ENCODE measurements at regions not wholly inside any gene's neighbourhood (a gene's known extent, or its start where the extent isn't known, plus 50 kb on each side); places are given as distances from the start of the nearest gene placed in this dataset.

GRCh38 chr9:27683181-27683580 lies 109.9 kb upstream of the C9orf72 start:
- in situ Hi-C loops (cut with HindIII; ENCODE audit: extremely low pct_ligation_motif_present, low pct_unique_long_range_greater_than_20kb) = no loop called here
- CTCF ChIA-PET (ENCODE audit: low intra/inter-chr PET ratio, low total read pairs) = no interaction called here
- Histone ChIP-seq H3K9ac (ENCODE audit: insufficient read depth, low read depth, low read length) (no peak overlapping the region), H3K27me3 (ENCODE audit: control insufficient read depth in 1 of 2, insufficient read depth in 2 of 2, low read length in 2 of 2) (no peaks in the 10 kb centered on the region), H3K9me3 (ENCODE audit: low read length) (no peaks in the 10 kb centered on the region), H2AFZ (ENCODE audit: low read length) (no peak overlapping the region), H3K4me3 (replicated peaks in 1 of 3; ENCODE audit: insufficient read depth in 1 of 3, low read depth in 2 of 3, low read length in 3 of 3) (no peak overlapping the region), H3K4me2 (ENCODE audit: low read depth, low read length) (no peak overlapping the region), H3K27ac (ENCODE audit: extremely low read length, insufficient read depth, low read length) (no peak overlapping the region), H4K20me1 (ENCODE audit: insufficient read depth, low read length) (no peaks in the 10 kb centered on the region), H3K4me1 (ENCODE audit: insufficient read depth, low read length) (peaks cover 10% of the 10 kb centered on the region), H3K79me2 (ENCODE audit: insufficient read depth, low read length) (no peaks in the 10 kb centered on the region), H3K36me3 (replicated peaks in 1 of 2; ENCODE audit: control insufficient read depth in 1 of 2, insufficient read depth in 2 of 2, low read length in 2 of 2) (no peaks in the 10 kb centered on the region)
- FAIRE-seq (no peak), DNase-seq (ENCODE audit: low spot score) (no peak), ATAC-seq (no peak)
- WGBS (ENCODE audit: low lambda C conversion rate) = 30% methylated on average over 7 of the region's 7 CpGs
- intact Hi-C loops (cut with micrococcal nuclease; ENCODE audit: unreplicated experiment) = no loop called here
- no TSS peak for BruUV-seq (replicated peaks)
- POLR2A ChIA-PET = no interaction called here
- TF ChIP-seq ZBTB40 (IDR thresholded peaks at IDR 0.05) = no peak
- TF ChIP-seq ZBTB40 (CRISPR knock-in tag; IDR thresholded peaks at IDR 0.05) = no peak
- no peak for TF ChIP-seq ZNF512B (CRISPR knock-in tag; IDR thresholded peaks at IDR 0.05; ENCODE audit: borderline replicate concordance)
- TF ChIP-seq ZNF503 (CRISPR knock-in tag; IDR thresholded peaks at IDR 0.05) = no peak
- no peak for TF ChIP-seq CHD4 (IDR thresholded peaks at IDR 0.05; ENCODE audit: borderline replicate concordance, low read length)
- TF ChIP-seq MED1 (CRISPR knock-in tag; IDR thresholded peaks at IDR 0.05) = no peak
- TF ChIP-seq ZNF441 (CRISPR knock-in tag; IDR thresholded peaks at IDR 0.05; ENCODE audit: borderline replicate concordance) = no peak
- TF ChIP-seq ZNF766 (CRISPR knock-in tag; IDR thresholded peaks at IDR 0.05; ENCODE audit: borderline replicate concordance) = no peak
- no peak for TF ChIP-seq CHD2 (IDR thresholded peaks at IDR 0.05; ENCODE audit: low read depth, low read length)
- no peak for TF ChIP-seq SSRP1 (CRISPR knock-in tag; IDR thresholded peaks at IDR 0.05)
- TF ChIP-seq STAT5B (CRISPR knock-in tag; IDR thresholded peaks at IDR 0.05) = no peak
- no peak for TF ChIP-seq MAZ (IDR thresholded peaks at IDR 0.05; ENCODE audit: borderline replicate concordance, low read depth, low read length)
- TF ChIP-seq MAZ (CRISPR knock-in tag; IDR thresholded peaks at IDR 0.05; ENCODE audit: low read depth) = no peak
